ENCODE measurements at regions not wholly inside any gene's neighbourhood (a gene's known extent, or its start where the extent isn't known, plus 50 kb on each side); places are given as distances from the start of the nearest gene placed in this dataset.

- TF ChIP-seq CTCF (IDR thresholded peaks at IDR 0.05) = no peak
- no peak for TF ChIP-seq POLR2A (IDR thresholded peaks at IDR 0.05)
Observed at GRCh38 chr4:43345323-43345925, 452.9 kb downstream of the GRXCR1 start.
